H1 (cell line): ENCODE measurements at regions not wholly inside any gene's neighbourhood (a gene's known extent, or its start where the extent isn't known, plus 50 kb on each side); places are given as distances from the start of the nearest gene placed in this dataset.

Experiments used
- CTBP2 ChIP-seq: IDR thresholded peaks from 2 replicates; pipeline ENCODE4 v1.7.0; 2011; ENCODE audit warnings: borderline replicate concordance, mild to moderate bottlenecking, moderate library complexity, mixed read lengths, low read length; ENCODE audit not compliant: insufficient read depth, insufficient read length
- SUZ12 ChIP-seq: fragments of 200-600 bp; sonication (generic); IDR thresholded peaks from 2 replicates; pipeline ENCODE4 v1.6.1; 2012; ENCODE audit warnings: mild to moderate bottlenecking, inconsistent platforms, low read length, moderate library complexity, mixed read lengths
- TCF12 ChIP-seq: IDR thresholded peaks from 2 replicates; pipeline ENCODE4 v1.6.1; 2011; ENCODE audit warnings: low read depth, mild to moderate bottlenecking, low read length

DNA sequence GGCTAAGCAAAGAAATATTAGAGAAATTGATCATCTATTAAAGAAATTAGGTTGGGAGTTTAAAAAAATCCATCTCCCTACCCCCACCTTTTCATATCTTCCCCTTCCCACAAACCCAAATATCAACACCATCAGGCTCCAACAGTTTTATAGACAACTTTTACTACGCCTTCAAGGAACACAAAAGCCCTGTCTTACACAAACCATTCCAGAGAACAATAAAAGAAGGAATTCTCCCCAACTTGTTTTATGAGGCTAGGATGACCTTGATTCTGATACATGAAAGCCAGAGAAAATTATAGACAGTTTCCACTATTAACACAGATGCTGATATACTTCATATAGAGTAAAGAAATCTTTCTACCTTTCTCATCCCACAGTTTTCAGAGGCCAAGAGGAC lies 211.6 kb downstream of the OSR1 start (continued):
- no peak for TF ChIP-seq CTBP2
- TF ChIP-seq SUZ12 = no peak
- TF ChIP-seq TCF12 = no peak
